IMR-90 (cell line): ENCODE measurements at regions not wholly inside any gene's neighbourhood (a gene's known extent, or its start where the extent isn't known, plus 50 kb on each side); places are given as distances from the start of the nearest gene placed in this dataset.

ENCODE experiments used
- ATAC-seq: fragments of 200-7000 bp; cut with Tn5 transposase; 2 replicates; pipeline ENCODE4 v1.9.1; 2020; ENCODE audit warnings: low read depth, mild to moderate bottlenecking, moderate library complexity
- BruUV-seq: library from RNA; stranded (reverse); fragments of 400-500 nt; replicated peaks from 2 replicates; lab custom pipeline; 2021; lab: Mats Ljungman, UMichigan
- CTCF ChIA-PET: fragments of 300-600 bp; formaldehyde crosslinking; extraction: SDS; loops from one replicate; lab custom pipeline; 2021; ENCODE audit warnings: antibody characterized with exemption; lab: Yijun Ruan, JAX
- POLR2A ChIA-PET: fragments of 300-600 bp; sonication (Branson Sonifier 250); formaldehyde crosslinking; loops from one replicate; lab custom pipeline; 2022; ENCODE audit warnings: antibody characterized with exemption; ENCODE audit not compliant: unreplicated experiment; lab: Charles Lee
- DNase-seq: peaks from one replicate; pipeline ENCODE4 v3.0.0; 2013
- H2AFZ ChIP-seq: replicated peaks from 2 replicates; pipeline ENCODE3; 2013; ENCODE audit warnings: low read length, mild to moderate bottlenecking; ENCODE audit not compliant: poor library complexity
- H2AK5ac ChIP-seq: 2 replicates; pipeline ENCODE4 v1.6.1; 2013; ENCODE audit warnings: low read depth, low read length, inconsistent platforms
- H2AK9ac ChIP-seq: replicated peaks from 2 replicates; pipeline ENCODE3; 2013; ENCODE audit warnings: mild to moderate bottlenecking, low read depth, low read length, moderate library complexity; ENCODE audit not compliant: poor library complexity
- H2BK120ac ChIP-seq: 2 replicates; pipeline ENCODE4 v1.6.1; 2013; ENCODE audit warnings: low read depth, low read length, inconsistent platforms
- H2BK15ac ChIP-seq: 3 replicates; pipeline ENCODE4 v1.6.1; 2013; ENCODE audit warnings: low read depth, low read length, inconsistent platforms
- H2BK20ac ChIP-seq: 2 replicates; pipeline ENCODE4 v1.6.1; 2013; ENCODE audit warnings: low read depth, mild to moderate bottlenecking, inconsistent platforms, low read length, moderate library complexity
- H2BK5ac ChIP-seq: 2 replicates; pipeline ENCODE4 v1.6.1; 2013; ENCODE audit warnings: mild to moderate bottlenecking, low read depth, low read length, inconsistent platforms; ENCODE audit not compliant: poor library complexity, severe bottlenecking
- H3K14ac ChIP-seq: replicated peaks from 2 replicates; pipeline ENCODE4 v1.6.1; 2013; ENCODE audit warnings: low read depth, low read length, inconsistent platforms
- H3K18ac ChIP-seq: 2 replicates; pipeline ENCODE4 v1.6.1; 2013; ENCODE audit warnings: low read depth, low read length, control low read depth
- H3K23ac ChIP-seq: 2 replicates; pipeline ENCODE4 v1.6.1; 2013; ENCODE audit warnings: low read depth, low read length, inconsistent platforms
- H3K27ac ChIP-seq: 2 replicates; pipeline ENCODE4 v1.5.1; 2013; ENCODE audit warnings: mild to moderate bottlenecking, control low read depth, low read length; ENCODE audit not compliant: insufficient read depth
- H3K27me3 ChIP-seq: 2 replicates; pipeline ENCODE4 v1.6.1; 2013; ENCODE audit warnings: low read length; ENCODE audit not compliant: control insufficient read depth, insufficient read depth
- H3K36me3 ChIP-seq: 2 replicates; pipeline ENCODE4 v1.6.1; 2013; ENCODE audit warnings: low read length, mixed read lengths; ENCODE audit not compliant: control insufficient read depth, insufficient read depth
- H3K4ac ChIP-seq: 2 replicates; pipeline ENCODE4 v1.6.1; 2013; ENCODE audit warnings: low read depth, low read length, inconsistent platforms
- H3K4me1 ChIP-seq: 2 replicates; pipeline ENCODE4 v1.6.1; 2013; ENCODE audit warnings: low read length, mixed read lengths; ENCODE audit not compliant: control insufficient read depth, insufficient read depth
- H3K4me2 ChIP-seq: 2 replicates; pipeline ENCODE4 v1.6.1; 2013; ENCODE audit warnings: low read depth, mild to moderate bottlenecking, control low read depth, low read length, moderate library complexity
- H3K4me3 ChIP-seq: 2 replicates; pipeline ENCODE4 v1.5.1; 2013; ENCODE audit warnings: low read depth, mild to moderate bottlenecking, control low read depth, low read length, moderate library complexity; ENCODE audit not compliant: insufficient read depth
- H3K56ac ChIP-seq: 2 replicates; pipeline ENCODE4 v1.6.1; 2013; ENCODE audit warnings: low read length, inconsistent platforms; ENCODE audit not compliant: insufficient read depth; ENCODE audit errors: extremely low read depth
- H3K79me1 ChIP-seq, 2 experiments: 2 replicates each; pipeline ENCODE4 v1.6.1; 2013; ENCODE audit warnings: low read length in 2 of 2, inconsistent platforms in 1 of 2, low read depth in 1 of 2
- H3K9ac ChIP-seq: 2 replicates; pipeline ENCODE4 v1.6.1; 2013; ENCODE audit warnings: low read depth, low read length, control low read depth
- H3K9me1 ChIP-seq: 2 replicates; pipeline ENCODE4 v1.6.1; 2013; ENCODE audit warnings: low read length, inconsistent platforms; ENCODE audit not compliant: insufficient read depth
- H3K9me3 ChIP-seq: 2 replicates; pipeline ENCODE4 v1.6.1; 2013; ENCODE audit warnings: low read length; ENCODE audit not compliant: control insufficient read depth, insufficient read depth
- H4K20me1 ChIP-seq: 2 replicates; pipeline ENCODE4 v1.6.1; 2013; ENCODE audit warnings: low read length, inconsistent platforms; ENCODE audit not compliant: insufficient read depth
- H4K5ac ChIP-seq: 2 replicates; pipeline ENCODE4 v1.6.1; 2013; ENCODE audit warnings: mild to moderate bottlenecking, low read depth, low read length, control low read depth
- H4K8ac ChIP-seq, 2 experiments: 2 replicates each; pipeline ENCODE4 v1.6.1; 2013; ENCODE audit warnings: low read depth in 2 of 2, low read length in 2 of 2, control low read depth in 1 of 2, inconsistent platforms in 1 of 2
- H4K91ac ChIP-seq: 2 replicates; pipeline ENCODE4 v1.6.1; 2013; ENCODE audit warnings: low read depth, low read length, inconsistent platforms; ENCODE audit not compliant: insufficient read depth
- ELK1 ChIP-seq: fragments of 150-350 bp; IDR thresholded peaks from 2 replicates; pipeline ENCODE4 v1.6.1; 2016; ENCODE audit warnings: low read depth, mild to moderate bottlenecking, low read length, moderate library complexity, borderline replicate concordance
- RAD21 ChIP-seq: IDR thresholded peaks from 2 replicates; pipeline ENCODE4 v1.6.1; 2012; ENCODE audit warnings: low read length, improper control_type of control experiment
- WGBS, 2 experiments: methylation state at CpG; one replicate each; pipeline versions ENCODE4 v1.1.5 to v1.1.7; 2013; ENCODE audit warnings: missing lambda C conversion rate in 2 of 2; ENCODE audit not compliant: insufficient read length in 1 of 2; ENCODE audit errors: extremely low coverage in 2 of 2; 5-methylcytosine and 5-hydroxymethylcytosine counted together
- dilution Hi-C: fragments of 300-500 bp; cut with HindIII; formaldehyde crosslinking; loops from one replicate; pipeline ENCODE4 v1.14.3; 2018; ENCODE audit warnings: low sequenced_read_pairs; ENCODE audit not compliant: unreplicated experiment
- in situ Hi-C: fragments of 300-500 bp; cut with MboI; formaldehyde crosslinking; loops from 3 replicates; pipeline ENCODE4 v1.14.3; 2019; ENCODE audit warnings: low sequenced_read_pairs, inconsistent platforms, mixed read lengths
- intact Hi-C: fragments of 100-400 bp; cut with micrococcal nuclease; formaldehyde crosslinking; loops from 2 replicates; pipeline ENCODE4 v1.10.0; 2022

- no peaks in the 10 kb centered on the region for H3K27me3 ChIP-seq
- H2BK20ac ChIP-seq = no peak overlapping the region
- no peak overlapping the region for H2AFZ ChIP-seq
- CTCF ChIA-PET = no interaction called here
- no peaks in the 10 kb centered on the region for H3K9me3 ChIP-seq
- no peak overlapping the region for H4K5ac ChIP-seq
- no peaks in the 10 kb centered on the region for H4K20me1 ChIP-seq
- no peak overlapping the region for H2BK5ac ChIP-seq
- no peak overlapping the region for H2BK15ac ChIP-seq
- dilution Hi-C loops = no loop called here
- no peak overlapping the region for H2AK5ac ChIP-seq
- no peaks in the 10 kb centered on the region for H3K36me3 ChIP-seq
- ATAC-seq = no peak
- no peak overlapping the region for H3K56ac ChIP-seq
- no peak for DNase-seq
- no peak overlapping the region for H3K23ac ChIP-seq
- H3K4me1 ChIP-seq = no peaks in the 10 kb centered on the region; the same call in 1 of the 2 replicates
- no peak overlapping the region for H3K4me3 ChIP-seq
- H2AK9ac ChIP-seq = no peak overlapping the region
- no peaks in the 10 kb centered on the region for H3K79me1 ChIP-seq
- H3K4me2 ChIP-seq = no peak overlapping the region
- no TSS peak for BruUV-seq
- no peaks in the 10 kb centered on the region for H3K9me1 ChIP-seq
- in situ Hi-C loops = no loop called here
- TF ChIP-seq ELK1 = no peak
- no peak for TF ChIP-seq RAD21
- POLR2A ChIA-PET = no interaction called here
- H3K14ac ChIP-seq = no peak overlapping the region
- no peak overlapping the region for H2BK120ac ChIP-seq
- H4K91ac ChIP-seq = no peak overlapping the region
- WGBS, 2 experiments = no CpG with 5 or more reads among the region's 2 CpGs
- H3K4ac ChIP-seq = no peak overlapping the region
- H3K9ac ChIP-seq = no peak overlapping the region
- intact Hi-C loops = no loop called here
- no peak overlapping the region for H4K8ac ChIP-seq
- no peak overlapping the region for H3K18ac ChIP-seq
- H3K27ac ChIP-seq = no peak overlapping the region
Measured at GRCh38 chr2:167548396-167548795, 660.1 kb downstream of the XIRP2 start.
